IPS-20b (cell line): ENCODE measurements at regions not wholly inside any gene's neighbourhood (a gene's known extent, or its start where the extent isn't known, plus 50 kb on each side); places are given as distances from the start of the nearest gene placed in this dataset.

Source experiments
- H3K27ac ChIP-seq: one replicate; pipeline ENCODE4 v1.5.1; 2013; ENCODE audit warnings: low read length
- H3K27me3 ChIP-seq: 2 replicates; pipeline ENCODE4 v1.6.1; 2013; ENCODE audit warnings: mild to moderate bottlenecking, low read length, inconsistent platforms; ENCODE audit not compliant: insufficient read depth
- H3K36me3 ChIP-seq: 2 replicates; pipeline ENCODE4 v1.6.1; 2013; ENCODE audit warnings: low read depth, mild to moderate bottlenecking, inconsistent platforms, low read length, moderate library complexity; ENCODE audit not compliant: insufficient read depth
- H3K4me1 ChIP-seq: 2 replicates; pipeline ENCODE4 v1.6.1; 2013; ENCODE audit warnings: mild to moderate bottlenecking, control low read depth, inconsistent platforms, low read length, moderate library complexity; ENCODE audit not compliant: insufficient read depth
- H3K4me3 ChIP-seq: 2 replicates; pipeline ENCODE4 v1.5.1; 2013; ENCODE audit warnings: mild to moderate bottlenecking, low read length, inconsistent platforms
- H3K9ac ChIP-seq: 2 replicates; pipeline ENCODE4 v1.6.1; 2013; ENCODE audit warnings: low read depth, mild to moderate bottlenecking, inconsistent platforms, low read length, moderate library complexity
- H3K9me3 ChIP-seq: 2 replicates; pipeline ENCODE4 v1.6.1; 2013; ENCODE audit warnings: mild to moderate bottlenecking, low read depth, low read length, inconsistent platforms; ENCODE audit not compliant: insufficient read depth

- no peak overlapping the region for H3K9ac ChIP-seq
- H3K36me3 ChIP-seq, result no peaks in the 10 kb centered on the region
- H3K9me3 ChIP-seq, result no peaks in the 10 kb centered on the region
- peaks cover 15% of the 10 kb centered on the region; the same call in 1 of the 2 replicates for H3K4me1 ChIP-seq
- H3K4me3 ChIP-seq, result no peak overlapping the region
- H3K27me3 ChIP-seq, result no peaks in the 10 kb centered on the region
- peak overlapping the region; percentile 55 for H3K27ac ChIP-seq
Observed at GRCh38 chr6:126824815-126825214, 293.7 kb upstream of the RSPO3 start.

GRCh38 chr6:126826166-126826714 lies 292.2 kb upstream of the RSPO3 start:
- Histone ChIP-seq H3K27ac (no peak overlapping the region), H3K4me3 (no peak overlapping the region), H3K36me3 (no peaks in the 10 kb centered on the region), H3K9ac (no peak overlapping the region), H3K27me3 (no peaks in the 10 kb centered on the region), H3K9me3 (no peaks in the 10 kb centered on the region), H3K4me1 (peaks cover 15% of the 10 kb centered on the region; the same call in 1 of the 2 replicates)

- no peak overlapping the region for H3K9ac ChIP-seq
- no peak overlapping the region for H3K4me3 ChIP-seq
- no peak overlapping the region for H3K27ac ChIP-seq
- no peaks in the 10 kb centered on the region for H3K27me3 ChIP-seq
- H3K4me1 ChIP-seq, result no peaks in the 10 kb centered on the region
- no peaks in the 10 kb centered on the region for H3K9me3 ChIP-seq
- H3K36me3 ChIP-seq, result no peaks in the 10 kb centered on the region
Observed at GRCh38 chr6:126831461-126831860, 287.0 kb upstream of the RSPO3 start.

- Histone ChIP-seq H3K4me3 (no peak overlapping the region), H3K9me3 (no peaks in the 10 kb centered on the region), H3K27ac (no peak overlapping the region), H3K27me3 (no peaks in the 10 kb centered on the region), H3K36me3 (no peaks in the 10 kb centered on the region), H3K4me1 (no peaks in the 10 kb centered on the region), H3K9ac (no peak overlapping the region)
Observed at GRCh38 chr6:126842769-126843168, 275.7 kb upstream of the RSPO3 start.

- no peaks in the 10 kb centered on the region for H3K27me3 ChIP-seq
- no peak overlapping the region for H3K9ac ChIP-seq
- H3K4me1 ChIP-seq, result no peaks in the 10 kb centered on the region
- H3K27ac ChIP-seq, result no peak overlapping the region
- H3K9me3 ChIP-seq, result no peaks in the 10 kb centered on the region
- H3K4me3 ChIP-seq, result no peak overlapping the region
- no peaks in the 10 kb centered on the region for H3K36me3 ChIP-seq
Observed at GRCh38 chr6:126848119-126848518, 270.4 kb upstream of the RSPO3 start.

- H3K36me3 ChIP-seq, result no peaks in the 10 kb centered on the region
- no peak overlapping the region for H3K4me3 ChIP-seq
- no peaks in the 10 kb centered on the region for H3K27me3 ChIP-seq
- no peaks in the 10 kb centered on the region for H3K9me3 ChIP-seq
- no peak overlapping the region for H3K27ac ChIP-seq
- H3K4me1 ChIP-seq, result no peaks in the 10 kb centered on the region
- H3K9ac ChIP-seq, result no peak overlapping the region
Observed at GRCh38 chr6:126867641-126868040, 250.8 kb upstream of the RSPO3 start.

- Histone ChIP-seq H3K9ac (no peak overlapping the region), H3K4me1 (no peaks in the 10 kb centered on the region), H3K9me3 (no peaks in the 10 kb centered on the region), H3K36me3 (no peaks in the 10 kb centered on the region), H3K4me3 (no peak overlapping the region), H3K27ac (no peak overlapping the region), H3K27me3 (no peaks in the 10 kb centered on the region)
Observed at GRCh38 chr6:126873351-126873750, 245.1 kb upstream of the RSPO3 start.

- Histone ChIP-seq H3K9me3 (no peaks in the 10 kb centered on the region), H3K27ac (no peak overlapping the region), H3K27me3 (no peaks in the 10 kb centered on the region), H3K9ac (no peak overlapping the region), H3K36me3 (no peaks in the 10 kb centered on the region), H3K4me3 (no peak overlapping the region), H3K4me1 (no peaks in the 10 kb centered on the region)
Observed at GRCh38 chr6:126873791-126874190, 244.7 kb upstream of the RSPO3 start.

GRCh38 chr6:126876446-126876845 lies 242.0 kb upstream of the RSPO3 start:
- Histone ChIP-seq H3K9ac (no peak overlapping the region), H3K27me3 (no peaks in the 10 kb centered on the region), H3K36me3 (no peaks in the 10 kb centered on the region), H3K4me1 (no peaks in the 10 kb centered on the region), H3K9me3 (no peaks in the 10 kb centered on the region), H3K27ac (no peak overlapping the region), H3K4me3 (no peak overlapping the region)

GRCh38 chr6:126880964-126881363 lies 237.5 kb upstream of the RSPO3 start:
- Histone ChIP-seq H3K27ac (no peak overlapping the region), H3K36me3 (no peaks in the 10 kb centered on the region), H3K27me3 (no peaks in the 10 kb centered on the region), H3K9ac (no peak overlapping the region), H3K4me1 (no peaks in the 10 kb centered on the region), H3K4me3 (no peak overlapping the region), H3K9me3 (no peaks in the 10 kb centered on the region)

- no peak overlapping the region for H3K4me3 ChIP-seq
- no peaks in the 10 kb centered on the region for H3K36me3 ChIP-seq
- H3K4me1 ChIP-seq, result no peaks in the 10 kb centered on the region
- H3K27me3 ChIP-seq, result no peaks in the 10 kb centered on the region
- no peaks in the 10 kb centered on the region for H3K9me3 ChIP-seq
- no peak overlapping the region for H3K27ac ChIP-seq
- H3K9ac ChIP-seq, result no peak overlapping the region
Observed at GRCh38 chr6:126886106-126886505, 232.4 kb upstream of the RSPO3 start.

- Histone ChIP-seq H3K4me3 (no peak overlapping the region), H3K27ac (no peak overlapping the region), H3K9me3 (no peaks in the 10 kb centered on the region), H3K27me3 (no peaks in the 10 kb centered on the region), H3K4me1 (no peaks in the 10 kb centered on the region), H3K9ac (no peak overlapping the region), H3K36me3 (no peaks in the 10 kb centered on the region)
Observed at GRCh38 chr6:126888727-126889725, 229.4 kb upstream of the RSPO3 start.
